HuH-7.5 (cell line): ENCODE measurements at regions not wholly inside any gene's neighbourhood (a gene's known extent, or its start where the extent isn't known, plus 50 kb on each side); places are given as distances from the start of the nearest gene placed in this dataset.
"Not testable (repeated sequence)": the region's sequence is repeated elsewhere in the genome, so short reads cannot be mapped to it uniquely, and the experiment has no call there.

Experiments
- DNase-seq: peaks from one replicate; pipeline ENCODE4 v3.0.0; 2011; ENCODE audit warnings: low spot score

DNA sequence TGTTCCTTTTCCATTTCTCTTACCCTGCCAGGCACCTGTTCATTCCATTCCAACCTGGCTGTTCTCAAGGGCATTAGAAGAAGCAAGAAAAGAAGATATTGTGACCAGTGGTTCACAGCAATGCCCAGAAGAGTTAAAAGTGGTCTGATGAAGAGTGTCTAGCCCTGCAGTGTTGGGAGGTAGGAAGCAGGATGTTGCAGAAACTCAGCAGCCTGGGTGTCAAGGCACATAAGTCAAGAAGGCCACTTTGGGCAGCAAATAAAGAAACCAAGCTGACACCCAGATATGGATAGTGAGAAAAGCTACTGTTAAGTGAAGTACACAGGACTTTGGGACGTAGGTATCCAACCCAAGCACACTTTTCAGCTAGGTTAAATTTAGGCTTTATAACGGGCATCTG is 199.9 kb upstream of the SATB1 start:
- DNase-seq, result no peak

- DNase-seq, result no peak
Observed at GRCh38 chr3:18623220-18623619, 198.1 kb upstream of the SATB1 start.

DNA sequence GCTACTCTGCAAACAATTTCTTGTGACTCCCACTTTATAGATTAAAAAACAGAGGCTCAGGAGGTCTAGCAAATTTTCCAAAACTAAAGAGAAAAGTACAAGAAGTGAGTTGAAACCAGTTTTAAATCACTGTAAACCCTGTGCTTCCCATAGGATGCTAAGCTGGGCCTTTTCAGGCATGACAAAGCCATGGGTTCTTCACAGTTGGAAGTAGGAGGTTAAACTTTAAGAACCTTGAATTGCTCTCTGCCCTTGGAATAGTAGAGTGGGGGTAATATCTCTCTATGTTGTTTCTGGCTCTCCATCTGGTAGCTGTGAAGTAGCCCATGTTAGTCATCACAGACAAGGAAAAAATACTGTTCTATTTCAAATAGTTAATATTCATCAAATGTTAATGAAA is 193.6 kb upstream of the SATB1 start:
- no peak for DNase-seq

GRCh38 chr3:18611991-18612390 is 186.9 kb upstream of the SATB1 start:
- no peak for DNase-seq

- DNase-seq, result no peak
Observed at GRCh38 chr3:18609187-18609586, 184.0 kb upstream of the SATB1 start.

GRCh38 chr3:18597919-18598318 is 172.8 kb upstream of the SATB1 start:
- DNase-seq, result no peak

- no peak for DNase-seq
Observed at GRCh38 chr3:18593231-18593630, 168.1 kb upstream of the SATB1 start.

GRCh38 chr3:18591120-18591519 is 166.0 kb upstream of the SATB1 start:
- DNase-seq, result no peak

DNA sequence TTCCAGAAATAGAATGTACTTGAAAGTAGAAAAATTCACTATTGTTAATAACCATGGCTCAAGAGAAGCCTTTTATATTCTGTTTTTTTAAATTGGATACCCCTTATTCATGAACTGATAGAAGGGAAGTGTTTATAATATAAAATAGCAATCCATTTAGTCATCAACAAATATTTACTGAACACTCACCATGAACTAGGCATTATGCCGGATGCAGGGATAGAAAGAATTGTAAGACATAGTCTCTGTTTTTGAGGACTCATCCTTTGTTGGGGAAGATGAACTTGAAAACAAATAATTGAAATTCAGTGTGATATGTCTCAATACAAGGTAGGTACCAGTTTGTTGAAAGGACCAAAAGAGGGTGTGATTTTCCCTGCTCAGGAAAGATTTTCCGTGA is 160.9 kb upstream of the SATB1 start:
- no peak for DNase-seq

DNA sequence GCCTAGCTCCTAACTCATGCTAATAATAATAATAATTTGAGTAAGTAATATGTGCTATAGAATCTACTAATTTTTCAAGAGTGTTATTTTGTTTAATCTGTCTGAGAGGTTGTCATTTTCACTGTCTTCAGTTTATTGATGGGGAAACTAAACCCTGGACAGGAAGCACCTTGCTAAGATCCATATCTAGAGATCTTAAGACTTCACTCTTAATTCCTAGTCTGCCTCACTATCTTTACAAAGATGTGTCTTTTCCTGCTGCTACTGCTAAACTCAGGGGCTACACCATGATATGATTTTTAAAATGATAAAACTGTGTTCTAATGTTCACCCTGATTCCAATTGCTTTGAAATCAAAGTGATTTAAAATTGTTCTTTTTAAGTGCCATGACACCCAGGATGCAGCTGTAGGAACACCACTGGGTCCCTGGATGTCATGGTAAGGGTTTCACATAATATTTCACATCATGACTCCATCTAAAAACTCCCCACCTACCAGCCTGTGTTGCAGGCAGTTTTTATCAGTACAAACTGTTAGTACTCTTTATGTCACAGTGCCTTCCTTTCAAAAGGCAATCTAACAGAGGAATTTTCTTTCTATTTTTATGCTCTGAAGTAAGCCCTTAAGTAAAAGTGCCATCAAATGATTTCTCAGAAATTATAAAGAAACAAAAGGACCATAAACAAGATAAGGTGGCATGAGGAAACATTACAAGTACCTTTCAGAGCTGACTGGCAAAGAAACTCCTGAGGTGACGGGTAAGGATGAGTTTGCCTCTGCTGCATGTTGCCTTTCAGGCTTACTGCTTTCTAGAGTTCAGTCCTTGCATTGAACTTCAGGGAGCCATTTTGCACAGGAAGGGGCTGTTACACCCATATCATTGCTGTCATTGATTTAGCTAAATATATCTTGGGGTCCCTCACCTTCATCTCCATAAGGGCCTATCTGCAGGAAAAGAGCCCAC is 160.1 kb upstream of the SATB1 start:
- no peak for DNase-seq

GRCh38 chr3:18580268-18580667 is 155.1 kb upstream of the SATB1 start:
- DNase-seq, result no peak

DNA sequence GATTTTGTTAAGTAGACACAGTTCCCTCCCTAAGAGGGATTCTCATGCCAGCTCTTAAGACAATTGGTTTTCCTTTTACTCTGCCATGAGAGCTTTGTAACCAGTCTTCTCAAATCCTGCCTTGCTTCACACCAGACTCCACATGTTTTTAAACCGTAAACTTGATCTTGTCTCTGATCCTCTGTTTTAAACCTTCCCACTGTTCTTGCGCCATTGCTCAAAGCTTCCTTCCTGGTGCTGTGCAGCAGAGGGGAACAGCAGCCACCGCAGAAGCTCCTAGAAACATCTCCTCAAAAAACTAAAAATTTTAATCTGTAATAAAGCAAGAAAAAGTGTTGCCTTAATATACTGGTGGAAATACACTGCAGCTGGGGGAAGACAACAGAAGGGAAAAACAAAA is 154.5 kb upstream of the SATB1 start:
- DNase-seq, result no peak

DNA sequence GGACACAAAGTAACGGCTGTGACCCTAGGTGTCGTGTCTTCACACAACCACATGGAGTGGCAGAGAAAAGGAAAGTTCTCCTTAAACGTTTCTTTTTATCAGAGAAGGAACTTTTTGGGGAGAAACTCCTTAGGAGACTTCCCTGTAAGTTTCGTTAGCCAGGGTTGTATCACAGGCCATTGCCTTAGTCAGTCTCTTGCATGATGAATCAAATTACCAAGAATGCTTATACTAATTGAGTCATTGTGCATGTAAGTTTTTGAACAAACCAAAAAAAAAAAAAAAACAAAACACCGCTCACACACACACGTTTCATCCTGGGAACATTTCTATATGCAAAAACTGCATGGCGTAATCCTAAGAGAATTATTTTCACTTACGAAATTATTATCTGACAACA is 150.4 kb upstream of the SATB1 start:
- no peak for DNase-seq

GRCh38 chr3:18572809-18573208 is 147.7 kb upstream of the SATB1 start:
- no peak for DNase-seq

- DNase-seq, result no peak
Observed at GRCh38 chr3:18567293-18567692, 142.2 kb upstream of the SATB1 start.

- no peak for DNase-seq
Observed at GRCh38 chr3:18562364-18563154, 137.4 kb upstream of the SATB1 start.

DNA sequence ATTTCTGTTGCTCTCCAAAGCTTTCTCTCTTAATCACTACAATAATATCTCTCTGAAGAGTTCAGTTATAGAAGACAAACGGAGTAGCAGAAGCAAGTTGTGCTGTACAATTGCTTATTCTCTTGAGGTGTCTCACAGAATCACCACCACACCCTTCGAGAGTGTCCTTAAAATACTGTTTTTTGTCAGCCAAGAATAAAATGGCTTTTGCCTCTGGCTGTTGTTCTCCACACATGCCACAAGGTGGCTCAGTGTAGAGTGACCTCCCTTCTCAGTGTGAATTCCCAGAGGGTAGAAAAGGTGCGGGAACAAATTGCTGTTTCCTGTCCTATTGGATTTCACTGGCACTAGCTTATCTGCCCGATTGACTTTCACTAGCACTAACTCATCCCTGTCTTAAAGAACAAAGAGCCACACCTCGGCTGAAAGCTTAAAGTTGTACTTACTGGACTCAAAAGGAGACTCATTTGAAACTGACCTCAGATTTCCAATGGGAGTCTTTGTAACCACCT is 134.2 kb upstream of the SATB1 start:
- DNase-seq, result peak; percentile 25

GRCh38 chr3:18558507-18558906 is 133.4 kb upstream of the SATB1 start:
- DNase-seq, result no peak

GRCh38 chr3:18557216-18557615 is 132.1 kb upstream of the SATB1 start:
- DNase-seq, result no peak

DNA sequence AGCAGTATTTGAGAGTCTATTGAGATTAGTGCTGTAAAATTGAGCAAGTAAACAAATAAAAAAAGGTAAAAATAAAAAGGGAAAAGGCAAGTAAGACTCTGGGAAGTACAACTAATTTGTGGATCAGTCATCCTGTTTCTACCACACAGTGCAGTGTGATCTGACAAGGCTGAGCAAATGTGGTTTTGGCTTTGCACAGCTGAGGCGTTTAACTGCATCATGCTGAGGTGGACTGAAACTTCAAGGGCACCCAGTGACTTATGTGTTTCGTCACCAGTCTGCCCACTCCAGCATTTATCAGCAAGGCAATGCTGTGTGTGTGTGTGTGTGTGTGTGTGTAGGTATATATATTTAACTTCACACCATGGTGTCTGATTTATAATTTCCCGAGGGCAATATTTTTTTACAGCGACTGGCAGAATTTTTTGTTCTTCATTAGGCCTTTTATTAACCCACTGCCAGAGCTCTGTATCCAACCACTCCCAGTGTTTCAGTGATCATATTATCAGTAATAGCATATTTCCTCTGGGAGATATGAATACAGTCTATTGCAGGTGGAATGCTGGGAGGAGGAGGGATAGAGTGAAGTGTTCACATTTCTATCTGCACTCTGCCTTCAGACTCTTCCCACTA is 131.5 kb upstream of the SATB1 start:
- no peak for DNase-seq

DNA sequence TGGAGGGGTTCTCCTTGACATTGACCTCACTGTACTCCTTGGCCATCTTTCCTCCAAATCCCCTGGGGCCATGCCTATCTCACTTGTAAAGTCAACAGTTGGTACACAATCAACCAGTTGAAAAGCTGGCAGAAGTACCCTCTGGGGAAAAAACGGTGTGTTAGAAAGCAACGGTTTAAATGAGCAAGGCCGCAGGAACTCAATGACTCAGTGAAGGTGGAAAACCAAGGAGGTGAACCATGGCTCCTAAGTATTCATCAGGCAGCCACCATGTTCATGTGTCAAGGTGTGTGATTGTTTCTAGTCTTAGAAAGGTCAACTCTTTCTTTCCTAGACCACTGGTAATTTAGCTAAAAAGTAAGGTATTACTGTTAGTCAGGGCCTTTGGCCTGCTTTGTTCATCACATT is 130.9 kb upstream of the SATB1 start:
- no peak for DNase-seq

DNA sequence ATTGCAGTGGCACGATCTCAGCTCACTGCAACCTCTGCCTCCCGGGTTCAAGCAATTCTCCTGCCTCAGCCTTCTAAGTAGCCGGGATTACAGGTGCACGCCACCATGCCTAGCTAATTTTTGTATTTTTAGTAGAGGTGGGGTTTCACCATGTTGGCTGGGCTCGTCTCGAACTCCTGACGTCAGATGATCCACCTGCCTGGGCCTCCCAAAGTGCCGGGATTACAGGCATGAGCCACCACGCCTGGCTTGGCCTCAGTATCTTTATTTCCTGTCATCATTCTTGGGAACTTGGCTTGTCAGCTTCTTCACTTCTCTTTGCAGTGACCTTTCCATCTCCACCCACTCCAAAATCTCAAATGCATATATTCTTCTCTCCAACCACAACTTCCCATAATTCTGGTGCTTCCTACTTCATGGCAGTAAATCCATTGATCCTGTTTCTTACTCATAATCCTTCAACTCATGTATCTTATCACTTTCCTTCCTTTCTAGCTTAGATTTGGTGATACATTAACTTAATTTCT is 127.5 kb upstream of the SATB1 start:
- DNase-seq, result not testable (repeated sequence)
